ENCODE measurements at regions not wholly inside any gene's neighbourhood (a gene's known extent, or its start where the extent isn't known, plus 50 kb on each side); places are given as distances from the start of the nearest gene placed in this dataset.

DNA sequence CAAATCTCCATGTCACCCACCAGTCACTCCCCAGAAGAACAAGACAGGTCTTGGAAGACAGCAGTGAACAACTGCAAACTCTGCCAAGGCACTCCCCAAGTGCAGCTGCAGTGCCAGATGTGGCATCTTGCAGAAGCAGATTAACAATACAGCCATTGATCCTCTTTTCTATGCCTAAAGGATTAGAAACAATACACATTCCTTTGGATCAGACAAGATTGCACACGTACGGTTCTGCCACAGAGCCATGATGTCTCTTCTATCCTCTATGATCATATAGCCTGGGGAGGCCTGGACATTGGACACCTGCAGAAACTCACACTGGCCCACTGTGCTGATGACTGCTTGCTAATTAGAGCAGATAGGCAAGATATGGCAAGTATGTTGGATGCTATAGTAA, 155.9 kb downstream of the MYLK4 start:
- H3K4me1 ChIP-seq (ENCODE audit: insufficient read depth, insufficient read length), result no peaks in the 10 kb centered on the region
- H3K27me3 ChIP-seq (ENCODE audit: insufficient read depth, insufficient read length), result no peaks in the 10 kb centered on the region

DNA sequence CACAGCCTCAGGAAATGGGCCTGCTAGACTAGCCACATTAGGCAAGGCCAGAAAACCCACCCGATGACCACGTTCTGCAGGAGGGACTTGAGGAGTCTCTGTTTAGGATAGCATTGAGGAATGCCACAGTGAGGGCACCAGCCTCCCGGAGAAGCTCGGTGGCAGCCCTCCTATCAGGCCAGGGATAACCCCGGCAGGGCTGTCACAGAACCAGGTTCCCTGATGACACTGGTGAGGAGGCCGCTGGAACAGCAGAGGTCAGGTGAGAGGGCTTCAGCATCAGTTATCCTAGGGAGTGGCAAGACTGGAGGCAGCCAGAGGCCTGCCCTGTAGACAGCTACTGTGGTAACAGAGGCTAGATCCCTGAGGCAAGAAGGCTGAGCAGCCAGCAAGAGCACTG, 157.6 kb downstream of the MYLK4 start:
- H3K4me1 ChIP-seq (ENCODE audit: insufficient read depth, insufficient read length), result no peaks in the 10 kb centered on the region
- no peaks in the 10 kb centered on the region for H3K36me3 ChIP-seq (ENCODE audit: insufficient read depth, insufficient read length, low read length)
- H3K27me3 ChIP-seq (ENCODE audit: insufficient read depth, insufficient read length), result no peaks in the 10 kb centered on the region
- H3K9ac ChIP-seq (ENCODE audit: insufficient read length, low read depth), result no peak overlapping the region
- no peak for TF ChIP-seq YY1 (IDR thresholded peaks at IDR 0.05; ENCODE audit: insufficient read depth, insufficient read length)
- no peak for TF ChIP-seq ZNF274 (IDR thresholded peaks at IDR 0.05; ENCODE audit: low read depth, low read length)
- no peak for TF ChIP-seq SUZ12 (IDR thresholded peaks at IDR 0.05; ENCODE audit: extremely low read depth, insufficient read depth, insufficient read length)
- no peaks in the 10 kb centered on the region for H3K9me3 ChIP-seq (ENCODE audit: insufficient read depth, low read length)
- no peak overlapping the region for H3K4me3 ChIP-seq (ENCODE audit: insufficient read length, low read depth)
- no peak for DNase-seq (ENCODE audit: low read depth, low spot score)

More for the DNA sequence above, 155.9 kb downstream of the MYLK4 start:
- no peak for DNase-seq (ENCODE audit: low read depth, low spot score)
- Histone ChIP-seq H3K9me3 (ENCODE audit: insufficient read depth, low read length) (no peaks in the 10 kb centered on the region), H3K4me3 (ENCODE audit: insufficient read length, low read depth) (no peak overlapping the region), H3K9ac (ENCODE audit: insufficient read length, low read depth) (no peak overlapping the region), H3K36me3 (ENCODE audit: insufficient read depth, insufficient read length, low read length) (no peaks in the 10 kb centered on the region)
- TF ChIP-seq YY1 (IDR thresholded peaks at IDR 0.05; ENCODE audit: insufficient read depth, insufficient read length) (no peak), SUZ12 (IDR thresholded peaks at IDR 0.05; ENCODE audit: extremely low read depth, insufficient read depth, insufficient read length) (no peak), ZNF274 (IDR thresholded peaks at IDR 0.05; ENCODE audit: low read depth, low read length) (no peak)

DNA sequence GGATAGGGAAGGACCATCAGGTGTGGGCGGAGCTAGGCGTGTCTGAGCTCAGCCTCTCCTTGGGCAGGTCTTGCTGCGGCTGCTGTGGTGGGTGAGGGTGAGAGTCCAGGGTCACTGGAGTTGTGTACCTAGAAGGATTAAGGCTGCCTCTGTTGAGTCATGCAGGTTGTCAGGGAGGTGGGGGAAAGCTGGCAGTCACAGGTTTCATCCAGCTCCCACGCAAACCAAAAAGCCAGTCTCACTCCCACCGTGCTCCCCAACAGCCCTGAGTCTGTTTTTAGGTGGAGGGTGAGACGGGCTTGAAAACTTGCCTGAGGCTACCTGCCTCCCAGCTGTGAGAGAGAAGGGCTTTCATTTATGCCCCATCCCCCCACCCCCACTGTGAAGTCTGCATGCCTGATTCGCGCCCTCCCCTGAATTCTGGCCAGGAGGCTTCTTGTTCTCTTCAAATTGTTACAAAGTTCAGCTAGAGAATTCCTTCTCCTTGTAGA, 161.5 kb downstream of the MYLK4 start:
- H3K9ac ChIP-seq (ENCODE audit: insufficient read length, low read depth), result peak overlapping the region; percentile 32
- TF ChIP-seq ZNF274 (IDR thresholded peaks at IDR 0.05; ENCODE audit: low read depth, low read length) (no peak), SUZ12 (IDR thresholded peaks at IDR 0.05; ENCODE audit: extremely low read depth, insufficient read depth, insufficient read length) (no peak), YY1 (IDR thresholded peaks at IDR 0.05; ENCODE audit: insufficient read depth, insufficient read length) (no peak)

DNA sequence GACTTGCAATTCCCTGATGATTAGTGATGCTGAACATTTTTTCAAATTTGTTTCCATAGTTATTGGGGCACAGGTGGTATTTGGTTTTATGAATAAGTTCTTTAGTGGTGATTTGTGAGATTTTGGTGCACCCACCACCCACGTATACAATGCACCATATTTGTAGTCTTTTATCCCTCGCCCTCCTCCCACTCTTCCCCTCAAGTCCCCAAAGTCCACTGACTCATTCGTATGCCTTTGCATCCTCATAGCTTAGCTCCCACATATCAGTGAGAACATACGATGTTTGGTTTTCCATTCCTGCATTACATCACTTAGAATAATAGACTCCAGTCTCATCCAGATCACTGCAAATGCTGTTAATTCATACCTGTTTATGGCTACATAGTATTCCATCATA, 167.3 kb downstream of the MYLK4 start:
- no peaks in the 10 kb centered on the region for H3K36me3 ChIP-seq (ENCODE audit: insufficient read depth, insufficient read length, low read length)
- H3K4me1 ChIP-seq (ENCODE audit: insufficient read depth, insufficient read length), result peaks cover 2% of the 10 kb centered on the region
- no peaks in the 10 kb centered on the region for H3K9me3 ChIP-seq (ENCODE audit: insufficient read depth, low read length)
- H3K9ac ChIP-seq (ENCODE audit: insufficient read length, low read depth), result no peak overlapping the region
- no peaks in the 10 kb centered on the region for H3K27me3 ChIP-seq (ENCODE audit: insufficient read depth, insufficient read length)
- TF ChIP-seq SUZ12 (IDR thresholded peaks at IDR 0.05; ENCODE audit: extremely low read depth, insufficient read depth, insufficient read length), result no peak
- TF ChIP-seq YY1 (IDR thresholded peaks at IDR 0.05; ENCODE audit: insufficient read depth, insufficient read length), result no peak
- no peak for TF ChIP-seq ZNF274 (IDR thresholded peaks at IDR 0.05; ENCODE audit: low read depth, low read length)
- no peak for DNase-seq (ENCODE audit: low read depth, low spot score)
- no peak overlapping the region for H3K4me3 ChIP-seq (ENCODE audit: insufficient read length, low read depth)

More for the DNA sequence above, 161.5 kb downstream of the MYLK4 start:
- Histone ChIP-seq H3K9me3 (ENCODE audit: insufficient read depth, low read length) (no peaks in the 10 kb centered on the region), H3K36me3 (ENCODE audit: insufficient read depth, insufficient read length, low read length) (no peaks in the 10 kb centered on the region), H3K27me3 (ENCODE audit: insufficient read depth, insufficient read length) (no peaks in the 10 kb centered on the region), H3K4me1 (ENCODE audit: insufficient read depth, insufficient read length) (no peaks in the 10 kb centered on the region), H3K4me3 (ENCODE audit: insufficient read length, low read depth) (no peak overlapping the region)
- DNase-seq (ENCODE audit: low read depth, low spot score), result peak; percentile 16

DNA sequence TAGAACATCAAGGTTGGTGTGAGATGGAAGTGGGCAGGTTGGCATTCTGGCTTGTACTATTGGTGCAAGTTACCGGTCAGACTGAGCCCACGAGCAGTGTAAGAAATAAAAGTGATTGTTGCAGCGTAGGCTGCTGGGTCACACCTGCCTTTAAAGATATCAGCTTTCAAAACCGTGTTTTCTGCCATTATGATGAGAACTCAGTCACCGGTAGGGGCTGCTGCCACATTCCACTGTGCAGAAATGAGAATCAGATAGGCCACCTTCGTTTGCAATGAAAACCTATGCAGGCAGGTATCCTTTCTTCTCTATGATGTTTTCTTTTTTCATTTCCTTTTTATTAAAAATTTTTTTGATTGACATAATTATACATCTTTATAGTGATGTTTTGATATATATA, 168.5 kb downstream of the MYLK4 start:
- Histone ChIP-seq H3K4me1 (ENCODE audit: insufficient read depth, insufficient read length) (peaks cover 2% of the 10 kb centered on the region), H3K27me3 (ENCODE audit: insufficient read depth, insufficient read length) (no peaks in the 10 kb centered on the region), H3K9me3 (ENCODE audit: insufficient read depth, low read length) (no peaks in the 10 kb centered on the region), H3K36me3 (ENCODE audit: insufficient read depth, insufficient read length, low read length) (no peaks in the 10 kb centered on the region), H3K9ac (ENCODE audit: insufficient read length, low read depth) (no peak overlapping the region), H3K4me3 (ENCODE audit: insufficient read length, low read depth) (no peak overlapping the region)
- DNase-seq (ENCODE audit: low read depth, low spot score), result no peak
- no peak for TF ChIP-seq SUZ12 (IDR thresholded peaks at IDR 0.05; ENCODE audit: extremely low read depth, insufficient read depth, insufficient read length)
- TF ChIP-seq ZNF274 (IDR thresholded peaks at IDR 0.05; ENCODE audit: low read depth, low read length), result no peak
- TF ChIP-seq YY1 (IDR thresholded peaks at IDR 0.05; ENCODE audit: insufficient read depth, insufficient read length), result no peak

DNA sequence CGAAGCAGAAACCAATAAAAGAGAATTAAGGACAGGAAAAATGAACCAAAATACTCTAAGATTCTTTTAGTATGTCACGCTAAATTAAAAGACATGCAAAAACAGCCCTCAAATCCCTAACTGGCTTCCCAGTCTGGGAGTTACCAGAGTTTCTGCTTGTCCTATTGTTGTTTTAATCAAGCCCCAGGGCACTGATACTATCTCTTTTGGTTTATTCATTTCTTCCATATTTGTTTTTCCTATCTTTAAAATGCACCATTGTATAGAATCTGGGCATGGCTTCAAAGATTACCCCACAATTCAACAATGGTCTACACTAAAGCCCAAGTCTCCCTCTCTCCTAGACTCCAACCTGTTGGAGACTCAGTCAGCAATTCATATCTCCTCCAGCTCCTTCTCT, 169.1 kb downstream of the MYLK4 start:
- H3K4me1 ChIP-seq (ENCODE audit: insufficient read depth, insufficient read length), result peaks cover 2% of the 10 kb centered on the region
- no peak overlapping the region for H3K4me3 ChIP-seq (ENCODE audit: insufficient read length, low read depth)
- H3K27me3 ChIP-seq (ENCODE audit: insufficient read depth, insufficient read length), result no peaks in the 10 kb centered on the region
- no peaks in the 10 kb centered on the region for H3K9me3 ChIP-seq (ENCODE audit: insufficient read depth, low read length)
- TF ChIP-seq SUZ12 (IDR thresholded peaks at IDR 0.05; ENCODE audit: extremely low read depth, insufficient read depth, insufficient read length), result no peak
- TF ChIP-seq YY1 (IDR thresholded peaks at IDR 0.05; ENCODE audit: insufficient read depth, insufficient read length), result no peak
- TF ChIP-seq ZNF274 (IDR thresholded peaks at IDR 0.05; ENCODE audit: low read depth, low read length), result no peak
- DNase-seq (ENCODE audit: low read depth, low spot score), result no peak
- H3K36me3 ChIP-seq (ENCODE audit: insufficient read depth, insufficient read length, low read length), result no peaks in the 10 kb centered on the region
- H3K9ac ChIP-seq (ENCODE audit: insufficient read length, low read depth), result no peak overlapping the region

DNA sequence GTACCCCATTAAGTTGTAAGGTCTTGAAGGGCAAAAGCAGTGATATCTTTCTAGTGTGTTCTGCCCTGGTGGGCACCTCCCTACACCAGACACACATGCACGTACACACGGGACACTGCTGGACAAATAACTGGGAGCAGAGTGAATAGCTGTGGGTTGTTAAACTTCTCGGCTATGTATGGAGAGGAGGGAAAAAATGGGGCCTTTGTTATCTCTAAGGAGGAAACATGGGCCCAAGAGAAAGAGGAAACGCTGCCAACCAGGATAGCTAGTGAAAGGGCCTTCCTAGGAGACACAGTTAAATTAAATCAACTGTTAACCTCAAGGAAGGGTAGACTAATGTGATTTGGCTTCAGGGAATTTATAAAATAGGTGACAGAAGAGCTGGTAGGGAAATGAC, 169.7 kb downstream of the MYLK4 start:
- no peak for DNase-seq (ENCODE audit: low read depth, low spot score)
- Histone ChIP-seq H3K9ac (ENCODE audit: insufficient read length, low read depth) (no peak overlapping the region), H3K27me3 (ENCODE audit: insufficient read depth, insufficient read length) (no peaks in the 10 kb centered on the region), H3K9me3 (ENCODE audit: insufficient read depth, low read length) (no peaks in the 10 kb centered on the region), H3K4me3 (ENCODE audit: insufficient read length, low read depth) (no peak overlapping the region), H3K36me3 (ENCODE audit: insufficient read depth, insufficient read length, low read length) (no peaks in the 10 kb centered on the region), H3K4me1 (ENCODE audit: insufficient read depth, insufficient read length) (peaks cover 2% of the 10 kb centered on the region)
- TF ChIP-seq SUZ12 (IDR thresholded peaks at IDR 0.05; ENCODE audit: extremely low read depth, insufficient read depth, insufficient read length) (no peak), YY1 (IDR thresholded peaks at IDR 0.05; ENCODE audit: insufficient read depth, insufficient read length) (no peak), ZNF274 (IDR thresholded peaks at IDR 0.05; ENCODE audit: low read depth, low read length) (no peak)

All from NT2/D1 (cell line).